HepG2 (cell line): ENCODE measurements at regions not wholly inside any gene's neighbourhood (a gene's known extent, or its start where the extent isn't known, plus 50 kb on each side); places are given as distances from the start of the nearest gene placed in this dataset.

Experiments
- ATAC-seq: fragments of 200-7000 bp; cut with Tn5 transposase; 3 replicates; pipeline ENCODE4 v1.9.1; 2020; ENCODE audit warnings: mild to moderate bottlenecking, moderate library complexity
- BruUV-seq: library from RNA; stranded (reverse); fragments of 400-500 nt; replicated peaks from 2 replicates; lab custom pipeline; 2021; lab: Mats Ljungman, UMichigan
- CTCF ChIA-PET: fragments of 300-600 bp; formaldehyde crosslinking; extraction: SDS; loops from one replicate; lab custom pipeline; 2021; ENCODE audit warnings: low total read pairs, inconsistent platforms, low intra/inter-chr PET ratio; lab: Yijun Ruan, JAX
- POLR2A ChIA-PET: fragments of 350-600 bp; sonication (Branson Sonifier 250); formaldehyde crosslinking; loops from one replicate; lab custom pipeline; 2020; ENCODE audit warnings: antibody characterized with exemption, inconsistent platforms; lab: Yijun Ruan, JAX
- DNase-seq: peaks from one replicate; pipeline ENCODE4 v3.0.0-alpha.2; 2015; ENCODE audit warnings: low spot score
- FAIRE-seq: peaks from 3 replicates; lab custom pipeline; 2011; peaks lifted over from hg19 to GRCh38; lab: Jason Lieb, UNC
- H2AFZ ChIP-seq: one replicate; pipeline ENCODE4 v1.6.1; 2011; ENCODE audit warnings: low read length, inconsistent platforms
- H3K27ac ChIP-seq: fragments of 300-600 bp; 3 replicates; pipeline ENCODE4 v1.8.0; 2011; ENCODE audit warnings: mixed run types, mild to moderate bottlenecking, mixed read lengths, low read length, inconsistent platforms; ENCODE audit not compliant: insufficient read depth; ENCODE audit errors: extremely low read length
- H3K27me3 ChIP-seq, 2 experiments: fragments of 200-600 bp in 1 of 2; 2 replicates in 1 of 2; 3 replicates in 1 of 2; pipeline versions ENCODE4 v1.6.0 to v1.8.0; 2011; ENCODE audit warnings: low read length in 2 of 2, mild to moderate bottlenecking in 2 of 2, moderate library complexity in 2 of 2, inconsistent platforms in 1 of 2; ENCODE audit not compliant: insufficient read depth in 2 of 2, control insufficient read depth in 1 of 2
- H3K36me3 ChIP-seq, 2 experiments: fragments of 200-600 bp in 1 of 2; replicated peaks in 1 of 2; 2 replicates in 1 of 2; 3 replicates in 1 of 2; pipeline versions ENCODE4 v1.5.1 to v1.8.0; 2011; ENCODE audit warnings: low read length in 2 of 2, inconsistent platforms in 1 of 2; ENCODE audit not compliant: insufficient read depth in 2 of 2, control insufficient read depth in 1 of 2
- H3K4me1 ChIP-seq: 2 replicates; pipeline ENCODE4 v1.5.1; 2012; ENCODE audit warnings: low read length, inconsistent platforms; ENCODE audit not compliant: insufficient read depth
- H3K4me2 ChIP-seq: 2 replicates; pipeline ENCODE4 v1.6.0; 2011; ENCODE audit warnings: low read depth, low read length, inconsistent platforms
- H3K4me3 ChIP-seq, 3 experiments: fragments of 200-600 bp in 1 of 3; sonication (generic), shearing (Covaris generic) in 1 of 3; replicated peaks in 1 of 3; 2 replicates each; pipeline ENCODE4 v1.5.1; 2011 to 2016; ENCODE audit warnings: low read length in 3 of 3, inconsistent platforms in 2 of 3, low read depth in 2 of 3, mild to moderate bottlenecking in 2 of 3, control low read depth in 1 of 3, mixed read lengths in 1 of 3; ENCODE audit not compliant: insufficient read depth in 1 of 3
- H3K79me2 ChIP-seq: one replicate; pipeline ENCODE4 v1.6.1; 2011; ENCODE audit warnings: low read length, inconsistent platforms; ENCODE audit not compliant: insufficient read depth
- H3K9ac ChIP-seq: 2 replicates; pipeline ENCODE4 v1.6.0; 2011; ENCODE audit warnings: mild to moderate bottlenecking, low read depth, low read length, inconsistent platforms; ENCODE audit not compliant: insufficient read depth
- H3K9me3 ChIP-seq: 2 replicates; pipeline ENCODE4 v1.5.1; 2012; ENCODE audit warnings: mild to moderate bottlenecking, low read length
- H4K20me1 ChIP-seq: 2 replicates; pipeline ENCODE4 v1.6.0; 2011; ENCODE audit warnings: inconsistent platforms, mild to moderate bottlenecking, low read length, moderate library complexity; ENCODE audit not compliant: insufficient read depth
- ARNTL ChIP-seq: sonication (generic); formaldehyde crosslinking; IDR thresholded peaks from 2 replicates; pipeline ENCODE4 v1.4.0; 2020; ENCODE audit warnings: mild to moderate bottlenecking, missing genetic modification reagents
- CCAR2 ChIP-seq: fragments of 200-400 bp; formaldehyde crosslinking; optimal IDR thresholded peaks from 2 replicates; pipeline ENCODE3; 2018; ENCODE audit warnings: low read depth, mild to moderate bottlenecking, low read length, moderate library complexity
- DR1 ChIP-seq: sonication (generic); formaldehyde crosslinking; IDR thresholded peaks from 2 replicates; pipeline ENCODE4 v1.8.0; 2021; ENCODE audit warnings: mild to moderate bottlenecking, missing genetic modification reagents, inconsistent platforms
- GABPA ChIP-seq, 2 experiments: IDR thresholded peaks; 2 replicates each; pipeline ENCODE4 v1.6.1; 2011 to 2016; ENCODE audit warnings: low read depth in 2 of 2, low read length in 1 of 2, missing biosample characterization in 1 of 2, missing genetic modification characterization in 1 of 2
- GTF2F1 ChIP-seq: fragments of 150-350 bp; IDR thresholded peaks from 2 replicates; pipeline ENCODE4 v1.6.1; 2014; ENCODE audit warnings: low read length
- HDAC6 ChIP-seq: fragments of 200-600 bp; sonication (generic); IDR thresholded peaks from 2 replicates; pipeline ENCODE4 v1.7.0; 2017; ENCODE audit warnings: mild to moderate bottlenecking, antibody characterized with exemption, low read length, low read depth
- RFX1 ChIP-seq: fragments of 450-650 bp; IDR thresholded peaks from 2 replicates; pipeline ENCODE4 v1.6.1; 2017
- SETDB1 ChIP-seq: sonication (generic); formaldehyde crosslinking; IDR thresholded peaks from 2 replicates; pipeline ENCODE4 v1.5.1; 2020; ENCODE audit warnings: missing genetic modification reagents, mild to moderate bottlenecking, borderline replicate concordance
- SRSF4 ChIP-seq: fragments of 200-400 bp; formaldehyde crosslinking; IDR thresholded peaks from one replicate; pipeline ENCODE4 v1.6.1; 2018; ENCODE audit warnings: mild to moderate bottlenecking, low read depth, low read length, moderate library complexity; ENCODE audit not compliant: poor library complexity, severe bottlenecking
- THYN1 ChIP-seq: sonication (generic); formaldehyde crosslinking; IDR thresholded peaks from 2 replicates; pipeline ENCODE4 v1.8.1; 2023; ENCODE audit warnings: low read depth, mild to moderate bottlenecking, moderate library complexity, missing genetic modification reagents, borderline replicate concordance
- TSC22D2 ChIP-seq: sonication (generic); formaldehyde crosslinking; IDR thresholded peaks from 2 replicates; pipeline ENCODE4 v1.5.1; 2020; ENCODE audit warnings: missing genetic modification reagents, mild to moderate bottlenecking, borderline replicate concordance
- XRCC5 ChIP-seq: fragments of 200-400 bp; formaldehyde crosslinking; optimal IDR thresholded peaks from 2 replicates; pipeline ENCODE3; 2017; ENCODE audit warnings: mild to moderate bottlenecking, low read length
- ZBTB7B ChIP-seq: sonication (generic); formaldehyde crosslinking; IDR thresholded peaks from 2 replicates; pipeline ENCODE4 v1.4.0; 2020; ENCODE audit warnings: missing genetic modification reagents
- ZNF446 ChIP-seq: sonication (generic); formaldehyde crosslinking; IDR thresholded peaks from 2 replicates; pipeline ENCODE4 v1.5.0; 2020; ENCODE audit warnings: mild to moderate bottlenecking, missing genetic modification reagents
- ZNF569 ChIP-seq: sonication (generic); formaldehyde crosslinking; IDR thresholded peaks from 2 replicates; pipeline ENCODE4 v1.5.0; 2020; ENCODE audit warnings: mild to moderate bottlenecking, missing genetic modification reagents, moderate library complexity, borderline replicate concordance
- ZNF572 ChIP-seq: sonication (generic); formaldehyde crosslinking; IDR thresholded peaks from 2 replicates; pipeline ENCODE4 v1.5.1; 2020; ENCODE audit warnings: mild to moderate bottlenecking, missing genetic modification reagents
- ZNF607 ChIP-seq: sonication (generic); formaldehyde crosslinking; IDR thresholded peaks from 2 replicates; pipeline ENCODE4 v1.5.1; 2020; ENCODE audit warnings: missing genetic modification reagents, mild to moderate bottlenecking, borderline replicate concordance
- ZNF775 ChIP-seq: sonication (generic); formaldehyde crosslinking; IDR thresholded peaks from 2 replicates; pipeline ENCODE4 v1.4.0; 2020; ENCODE audit warnings: missing genetic modification reagents, mild to moderate bottlenecking, moderate library complexity, borderline replicate concordance
- ZNF788 ChIP-seq: sonication (generic); formaldehyde crosslinking; IDR thresholded peaks from 2 replicates; pipeline ENCODE4 v1.5.0; 2020; ENCODE audit warnings: mild to moderate bottlenecking, missing genetic modification reagents, borderline replicate concordance
- WGBS: methylation state at CpG from one replicate; pipeline ENCODE4 v1.1.6; 2017; ENCODE audit warnings: low lambda C conversion rate; 5-methylcytosine and 5-hydroxymethylcytosine counted together
- in situ Hi-C: cut with HindIII; loops from 2 replicates; pipeline ENCODE4 v1.10.0; 2017; ENCODE audit warnings: low pct_unique_long_range_greater_than_20kb; ENCODE audit not compliant: extremely low pct_ligation_motif_present
- intact Hi-C: fragments of 100-400 bp; cut with micrococcal nuclease; formaldehyde crosslinking; loops from one replicate; pipeline ENCODE4 v1.10.0; 2022; ENCODE audit not compliant: unreplicated experiment
- TF ChIP-seq, protein P1 (sequence below): sonication (generic); formaldehyde crosslinking; IDR thresholded peaks from 2 replicates; pipeline ENCODE4 v1.4.0; 2020; ENCODE audit warnings: missing genetic modification reagents

- H3K27ac ChIP-seq = no peak overlapping the region
- TF ChIP-seq ZNF569 (CRISPR knock-in tag) = no peak
- TF ChIP-seq RFX1 = no peak
- no peak for TF ChIP-seq ZNF788 (CRISPR knock-in tag)
- POLR2A ChIA-PET = no interaction called here
- CTCF ChIA-PET = no interaction called here
- H3K4me3 ChIP-seq = no peak overlapping the region
- no peaks in the 10 kb centered on the region for H3K27me3 ChIP-seq
- H3K36me3 ChIP-seq = no peaks in the 10 kb centered on the region
- BruUV-seq = no TSS peak
- no peaks in the 10 kb centered on the region for H3K79me2 ChIP-seq
- no peaks in the 10 kb centered on the region for H4K20me1 ChIP-seq
- no peaks in the 10 kb centered on the region for H3K9me3 ChIP-seq
- FAIRE-seq = no peak
- no peaks in the 10 kb centered on the region for H3K4me1 ChIP-seq
- no peak overlapping the region for H3K9ac ChIP-seq
- no CpG with 5 or more reads among the region's 1 CpG for WGBS
- ATAC-seq = no peak
- no peak overlapping the region for H2AFZ ChIP-seq
- no peak overlapping the region for H3K4me2 ChIP-seq
- no peak for DNase-seq
- in situ Hi-C loops = no loop called here
- intact Hi-C loops = no loop called here
These were observed 220.2 kb upstream of the SNX19 start for GRCh38 chr11:131136486-131136885.

DNA sequence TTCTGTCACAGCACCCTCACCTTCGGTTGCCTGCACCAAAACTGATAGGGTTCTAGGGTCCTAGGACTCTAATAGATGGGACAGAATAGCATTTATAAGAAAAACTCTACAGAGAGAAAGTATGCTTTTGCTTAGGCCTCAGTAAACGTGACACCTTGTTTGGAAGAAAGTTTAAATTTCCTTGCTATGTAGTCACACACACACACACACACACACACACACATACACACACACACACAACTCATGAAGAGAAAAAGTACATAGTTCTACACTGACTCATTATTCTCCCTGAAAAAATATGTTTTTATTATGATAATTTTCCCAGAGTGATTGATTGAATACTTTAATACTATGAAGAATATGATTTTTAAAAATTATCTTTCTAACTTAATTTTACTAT lies 220.8 kb upstream of the SNX19 start:
- no peak for DNase-seq
- Histone ChIP-seq H3K27me3 (no peaks in the 10 kb centered on the region), H3K27ac (no peak overlapping the region), H3K4me3 (no peak overlapping the region), H4K20me1 (no peaks in the 10 kb centered on the region), H3K36me3 (no peaks in the 10 kb centered on the region), H3K9me3 (no peaks in the 10 kb centered on the region), H2AFZ (no peak overlapping the region), H3K4me2 (no peak overlapping the region), H3K4me1 (no peaks in the 10 kb centered on the region), H3K9ac (no peak overlapping the region), H3K79me2 (no peaks in the 10 kb centered on the region)
- POLR2A ChIA-PET = no interaction called here
- 0% methylated on average over 2 of the region's 2 CpGs for WGBS
- in situ Hi-C loops = no loop called here
- BruUV-seq = no TSS peak
- intact Hi-C loops = no loop called here
- CTCF ChIA-PET = no interaction called here
- no peak for FAIRE-seq
- no peak for ATAC-seq
- TF ChIP-seq ZBTB7B (CRISPR knock-in tag) = no peak
- TF ChIP-seq THYN1 (CRISPR knock-in tag) = no peak
- no peak for TF ChIP-seq ZNF446 (CRISPR knock-in tag)
- TF ChIP-seq ARNTL = no peak
- TF ChIP-seq GABPA (IDR thresholded peaks at IDR 0.05; ENCODE audit: low read depth, low read length) = no peak
- no peak for TF ChIP-seq GABPA (CRISPR knock-in tag; IDR thresholded peaks at IDR 0.05; ENCODE audit: low read depth)
- no peak for TF ChIP-seq SETDB1 (CRISPR knock-in tag)
- no peak for TF ChIP-seq XRCC5
- no peak for TF ChIP-seq SRSF4
- no peak for TF ChIP-seq TSC22D2 (CRISPR knock-in tag)
- TF ChIP-seq ZNF607 (CRISPR knock-in tag) = no peak
- no peak for TF ChIP-seq CCAR2
- no peak for TF ChIP-seq ZNF775 (CRISPR knock-in tag)
- TF ChIP-seq GTF2F1 = no peak
- no peak for TF ChIP-seq ZNF572
- no peak for TF ChIP-seq HDAC6
- no peak for TF ChIP-seq DR1
- TF ChIP-seq, protein P1, sequence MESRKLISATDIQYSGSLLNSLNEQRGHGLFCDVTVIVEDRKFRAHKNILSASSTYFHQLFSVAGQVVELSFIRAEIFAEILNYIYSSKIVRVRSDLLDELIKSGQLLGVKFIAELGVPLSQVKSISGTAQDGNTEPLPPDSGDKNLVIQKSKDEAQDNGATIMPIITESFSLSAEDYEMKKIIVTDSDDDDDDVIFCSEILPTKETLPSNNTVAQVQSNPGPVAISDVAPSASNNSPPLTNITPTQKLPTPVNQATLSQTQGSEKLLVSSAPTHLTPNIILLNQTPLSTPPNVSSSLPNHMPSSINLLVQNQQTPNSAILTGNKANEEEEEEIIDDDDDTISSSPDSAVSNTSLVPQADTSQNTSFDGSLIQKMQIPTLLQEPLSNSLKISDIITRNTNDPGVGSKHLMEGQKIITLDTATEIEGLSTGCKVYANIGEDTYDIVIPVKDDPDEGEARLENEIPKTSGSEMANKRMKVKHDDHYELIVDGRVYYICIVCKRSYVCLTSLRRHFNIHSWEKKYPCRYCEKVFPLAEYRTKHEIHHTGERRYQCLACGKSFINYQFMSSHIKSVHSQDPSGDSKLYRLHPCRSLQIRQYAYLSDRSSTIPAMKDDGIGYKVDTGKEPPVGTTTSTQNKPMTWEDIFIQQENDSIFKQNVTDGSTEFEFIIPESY (CRISPR knock-in tag) = no peak
